ENCODE measurements at regions not wholly inside any gene's neighbourhood (a gene's known extent, or its start where the extent isn't known, plus 50 kb on each side); places are given as distances from the start of the nearest gene placed in this dataset.
"Not testable (repeated sequence)": the region's sequence is repeated elsewhere in the genome, so short reads cannot be mapped to it uniquely, and the experiment has no call there.

DNA sequence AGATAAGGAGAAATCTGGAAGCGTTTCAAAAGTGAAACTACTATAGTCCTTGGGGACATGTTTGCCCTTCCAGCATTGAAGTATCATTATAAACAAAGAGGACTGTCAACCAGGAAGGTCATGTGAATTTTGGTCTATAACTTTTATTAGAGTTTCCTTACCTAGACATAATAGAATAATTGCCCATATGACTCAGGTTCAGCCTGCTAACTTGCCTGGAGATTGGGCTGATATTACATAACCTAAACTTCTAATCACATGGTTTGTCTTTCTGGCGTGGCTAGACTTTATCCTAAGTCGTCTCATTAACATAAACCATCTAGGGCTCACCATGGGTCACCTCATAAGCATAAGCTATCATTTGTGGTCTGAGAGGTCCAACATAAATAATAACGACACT lies 775.9 kb downstream of the CENPC start:
- no peak overlapping the region for H3K27ac ChIP-seq
- TF ChIP-seq, protein P1, sequence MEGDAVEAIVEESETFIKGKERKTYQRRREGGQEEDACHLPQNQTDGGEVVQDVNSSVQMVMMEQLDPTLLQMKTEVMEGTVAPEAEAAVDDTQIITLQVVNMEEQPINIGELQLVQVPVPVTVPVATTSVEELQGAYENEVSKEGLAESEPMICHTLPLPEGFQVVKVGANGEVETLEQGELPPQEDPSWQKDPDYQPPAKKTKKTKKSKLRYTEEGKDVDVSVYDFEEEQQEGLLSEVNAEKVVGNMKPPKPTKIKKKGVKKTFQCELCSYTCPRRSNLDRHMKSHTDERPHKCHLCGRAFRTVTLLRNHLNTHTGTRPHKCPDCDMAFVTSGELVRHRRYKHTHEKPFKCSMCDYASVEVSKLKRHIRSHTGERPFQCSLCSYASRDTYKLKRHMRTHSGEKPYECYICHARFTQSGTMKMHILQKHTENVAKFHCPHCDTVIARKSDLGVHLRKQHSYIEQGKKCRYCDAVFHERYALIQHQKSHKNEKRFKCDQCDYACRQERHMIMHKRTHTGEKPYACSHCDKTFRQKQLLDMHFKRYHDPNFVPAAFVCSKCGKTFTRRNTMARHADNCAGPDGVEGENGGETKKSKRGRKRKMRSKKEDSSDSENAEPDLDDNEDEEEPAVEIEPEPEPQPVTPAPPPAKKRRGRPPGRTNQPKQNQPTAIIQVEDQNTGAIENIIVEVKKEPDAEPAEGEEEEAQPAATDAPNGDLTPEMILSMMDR (conservative IDR thresholded peaks at IDR 0.05) = no peak

DNA sequence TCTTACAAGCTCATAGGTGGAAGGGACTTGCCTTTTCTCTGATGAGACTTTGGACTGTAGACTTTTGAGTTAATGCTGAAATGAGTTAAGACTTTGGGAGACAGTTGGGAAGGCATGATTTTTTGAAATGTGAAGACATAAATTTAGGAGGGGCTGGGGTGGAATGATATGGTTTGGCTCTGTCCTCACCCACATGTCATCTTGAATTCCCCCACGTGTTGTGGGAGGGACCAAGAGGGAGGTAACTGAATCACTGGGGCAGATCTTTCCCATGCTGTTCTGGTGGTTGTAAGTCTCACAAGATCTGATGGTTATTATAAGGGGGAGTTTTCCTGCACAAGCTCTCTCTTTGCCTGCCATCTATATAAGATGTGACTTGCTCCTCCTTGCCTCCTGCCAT lies 777.9 kb downstream of the CENPC start:
- H3K27ac ChIP-seq = no peak overlapping the region
- TF ChIP-seq, protein P1 (conservative IDR thresholded peaks at IDR 0.05) = no peak

DNA sequence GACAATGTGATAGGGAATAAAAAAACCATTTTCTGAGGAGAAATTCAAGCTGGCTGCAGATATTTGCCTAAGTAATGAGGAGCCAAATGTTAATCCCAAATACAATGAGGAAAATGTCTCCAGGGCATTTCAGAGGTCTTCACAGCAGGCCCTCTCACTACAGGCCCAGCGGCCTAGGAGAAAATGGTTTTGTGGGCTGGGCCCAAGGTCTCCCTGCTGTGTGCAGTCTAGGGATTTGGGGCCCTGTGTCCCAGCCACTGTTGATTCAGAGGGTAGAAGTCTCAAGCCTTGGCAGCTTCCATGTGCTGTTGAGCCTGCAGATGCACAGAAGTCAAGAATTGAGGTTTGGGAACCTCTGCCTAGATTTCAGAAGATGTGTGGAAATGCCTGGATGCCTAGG lies 778.7 kb downstream of the CENPC start:
- H3K27ac ChIP-seq = no peak overlapping the region
- TF ChIP-seq, protein P1 (conservative IDR thresholded peaks at IDR 0.05) = no peak

DNA sequence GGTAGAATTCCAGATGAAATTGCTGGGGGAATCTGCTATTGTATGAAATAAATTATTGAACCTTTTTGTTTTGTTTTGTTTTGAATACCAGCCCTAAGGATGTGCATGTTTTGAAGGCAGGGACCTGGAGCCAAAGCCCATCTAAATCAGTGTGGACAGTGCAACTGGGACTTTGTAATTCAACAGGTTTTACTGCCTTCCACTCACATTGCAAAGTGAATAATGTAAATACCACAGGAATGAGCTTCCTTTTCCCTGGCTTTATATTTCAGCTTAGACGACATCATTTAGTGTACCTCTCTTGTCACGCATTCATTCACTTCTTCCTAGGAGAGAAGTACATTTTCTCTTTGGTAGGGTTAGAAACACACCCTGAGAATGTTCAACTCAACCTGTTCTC lies 795.0 kb downstream of the CENPC start:
- TF ChIP-seq, protein P1 (conservative IDR thresholded peaks at IDR 0.05) = no peak
- no peak overlapping the region for H3K27ac ChIP-seq

DNA sequence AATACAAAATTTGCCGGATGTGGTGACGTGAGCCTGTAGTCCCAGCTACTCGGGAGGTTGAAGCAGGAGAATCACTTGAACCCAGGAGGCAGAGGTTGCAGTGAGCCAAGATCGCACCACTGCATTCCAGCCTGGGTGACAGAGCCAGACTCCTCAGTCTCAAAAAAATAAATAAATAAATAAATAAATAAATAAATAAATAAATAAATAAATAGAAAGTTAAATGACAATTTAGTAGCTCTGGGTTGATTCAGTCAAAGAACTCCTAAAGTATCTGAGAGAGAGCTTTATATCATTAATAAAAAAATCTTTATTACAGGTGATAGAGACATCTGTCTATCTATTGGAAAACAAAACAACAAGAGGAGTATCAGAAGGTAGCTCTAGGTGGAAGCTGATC lies 798.4 kb downstream of the CENPC start:
- H3K27ac ChIP-seq = not testable (repeated sequence)

DNA sequence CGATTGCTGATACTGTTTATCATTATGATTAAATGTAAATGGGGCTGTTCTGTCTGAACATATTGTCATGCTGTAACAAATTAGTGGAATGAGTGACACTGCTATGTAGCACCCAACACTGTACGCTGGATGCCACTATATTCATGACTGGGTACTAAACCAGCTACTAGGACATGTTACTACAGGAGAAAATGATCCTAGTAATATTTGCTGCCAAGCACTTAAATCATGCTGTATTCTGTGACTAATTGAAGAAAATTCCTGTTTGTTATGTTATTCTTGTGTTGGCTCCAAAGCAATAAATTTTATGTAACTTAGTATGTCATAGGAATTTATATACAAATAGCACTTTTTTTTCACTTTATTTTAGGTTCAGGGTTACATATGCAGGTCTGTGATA lies 804.2 kb downstream of the CENPC start:
- TF ChIP-seq, protein P1 (conservative IDR thresholded peaks at IDR 0.05) = no peak
- no peak overlapping the region for H3K27ac ChIP-seq

DNA sequence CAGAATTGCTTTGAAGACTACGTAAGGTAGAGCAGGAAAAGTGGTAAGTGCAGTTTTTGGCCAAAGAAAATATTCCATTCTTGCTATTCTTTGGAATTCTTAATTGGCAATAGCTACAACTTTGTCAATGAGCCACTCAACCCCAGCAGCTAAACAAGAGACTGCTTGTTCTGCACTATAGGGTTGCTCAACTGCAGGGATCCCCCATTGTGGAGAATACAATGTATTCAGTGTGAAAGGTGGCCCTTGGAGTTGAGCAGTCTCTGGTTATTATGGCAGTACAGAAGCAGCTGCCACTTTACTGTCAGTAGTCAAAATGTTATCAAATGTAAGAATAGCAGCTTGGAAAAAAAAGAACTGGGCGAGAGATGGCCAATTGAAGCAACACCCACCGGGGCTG lies 808.7 kb downstream of the CENPC start:
- TF ChIP-seq, protein P1 (conservative IDR thresholded peaks at IDR 0.05) = no peak
- no peak overlapping the region for H3K27ac ChIP-seq

DNA sequence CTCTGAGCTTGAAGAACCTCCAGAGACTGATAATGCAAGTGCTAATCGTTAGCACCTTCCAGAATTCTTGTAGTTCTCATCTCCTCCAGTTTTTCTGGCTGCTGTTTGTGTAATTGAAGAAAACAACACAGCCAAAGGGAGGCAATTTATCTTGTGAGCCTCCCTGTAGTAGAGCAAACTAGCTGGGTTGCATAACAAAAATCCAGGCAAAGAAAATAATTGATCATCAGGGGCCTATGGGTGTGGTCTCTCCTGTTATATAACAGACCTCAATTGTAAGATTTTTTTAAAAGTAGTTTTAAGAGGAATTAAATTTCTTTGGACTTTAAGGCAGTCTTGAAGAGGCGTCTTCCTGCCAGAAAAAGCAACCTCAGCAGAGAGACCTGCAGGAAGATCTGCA lies 817.0 kb downstream of the CENPC start:
- TF ChIP-seq, protein P1 (conservative IDR thresholded peaks at IDR 0.05) = no peak
- no peak overlapping the region for H3K27ac ChIP-seq

DNA sequence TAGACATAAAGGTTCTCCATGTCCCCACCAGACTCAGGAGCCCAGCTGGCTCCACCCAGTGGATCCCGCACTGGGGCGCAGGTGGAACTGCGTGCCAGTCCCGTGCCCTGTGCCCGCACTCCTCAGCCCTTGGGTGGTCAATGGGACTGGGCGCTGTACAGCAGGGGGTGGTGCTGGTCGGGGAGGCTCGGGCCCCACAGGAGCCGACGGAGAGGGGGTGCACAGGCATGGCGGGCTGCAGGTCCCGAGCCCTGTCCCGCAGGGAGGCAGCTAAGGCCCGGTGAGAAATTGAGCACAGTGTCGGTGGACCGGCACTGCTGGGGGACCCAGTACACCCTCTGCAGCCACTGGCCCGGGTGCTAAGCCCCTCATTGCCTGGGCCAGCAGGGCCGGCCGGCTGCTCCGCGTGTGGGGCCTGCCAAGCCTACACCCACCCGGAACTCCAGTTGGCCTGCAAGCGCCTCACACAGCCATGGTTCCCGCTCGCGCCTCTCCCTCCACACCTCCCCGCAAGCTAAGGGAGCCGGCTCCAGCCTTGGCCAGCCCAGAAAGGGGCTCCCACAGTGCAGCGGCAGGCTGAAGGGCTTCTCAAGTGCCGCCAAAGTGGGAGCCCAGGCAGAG lies 832.9 kb downstream of the CENPC start:
- H3K27ac ChIP-seq = not testable (repeated sequence)
